HL-60 (cell line): ENCODE measurements at regions not wholly inside any gene's neighbourhood (a gene's known extent, or its start where the extent isn't known, plus 50 kb on each side); places are given as distances from the start of the nearest gene placed in this dataset.

Experiments used
- DNase-seq, 2 experiments: peaks; one replicate each; pipeline ENCODE4 v3.0.0-alpha.2; 2010 to 2020; ENCODE audit warnings: low read depth in 1 of 2, low spot score in 1 of 2
- H3K27ac ChIP-seq: fragments of 250-450 bp; sonication (Bioruptor Pico); replicated peaks from 2 replicates; pipeline ENCODE4 v1.5.1; 2020; ENCODE audit warnings: mild to moderate bottlenecking, moderate library complexity
- H3K27me3 ChIP-seq: fragments of 250-450 bp; sonication (Bioruptor Pico); 2 replicates; pipeline ENCODE4 v1.5.1; 2021; ENCODE audit warnings: mild to moderate bottlenecking, moderate library complexity; ENCODE audit not compliant: insufficient read depth, poor library complexity, severe bottlenecking
- H3K4me3 ChIP-seq: replicated peaks from 2 replicates; pipeline ENCODE4 v1.5.1; 2011; ENCODE audit warnings: mild to moderate bottlenecking, control low read depth, low read length; ENCODE audit not compliant: insufficient read depth
- CTCF ChIP-seq: IDR thresholded peaks from one replicate; pipeline ENCODE4 v1.5.1; 2011; ENCODE audit warnings: low read length, control low read depth, inconsistent platforms; ENCODE audit not compliant: insufficient read depth
- GABPA ChIP-seq: IDR thresholded peaks from 2 replicates; pipeline ENCODE4 v1.6.1; 2012; ENCODE audit warnings: low read depth
- POLR2AphosphoS5 ChIP-seq: IDR thresholded peaks from 2 replicates; pipeline ENCODE4 v1.6.1; 2012; ENCODE audit warnings: low read depth
- SPI1 ChIP-seq: IDR thresholded peaks from 2 replicates; pipeline ENCODE4 v1.6.1; 2012; ENCODE audit warnings: low read depth, mild to moderate bottlenecking, borderline replicate concordance
- TF ChIP-seq, protein P1 (sequence below): IDR thresholded peaks from 2 replicates; pipeline ENCODE4 v1.6.1; 2012; ENCODE audit warnings: low read depth; ENCODE audit not compliant: insufficient replicate concordance

- H3K27ac ChIP-seq: no peak overlapping the region
- no peak for DNase-seq
- no peaks in the 10 kb centered on the region for H3K27me3 ChIP-seq
- TF ChIP-seq SPI1 (no peak), POLR2AphosphoS5 (no peak), GABPA (no peak), CTCF (no peak)
- TF ChIP-seq, protein P1, sequence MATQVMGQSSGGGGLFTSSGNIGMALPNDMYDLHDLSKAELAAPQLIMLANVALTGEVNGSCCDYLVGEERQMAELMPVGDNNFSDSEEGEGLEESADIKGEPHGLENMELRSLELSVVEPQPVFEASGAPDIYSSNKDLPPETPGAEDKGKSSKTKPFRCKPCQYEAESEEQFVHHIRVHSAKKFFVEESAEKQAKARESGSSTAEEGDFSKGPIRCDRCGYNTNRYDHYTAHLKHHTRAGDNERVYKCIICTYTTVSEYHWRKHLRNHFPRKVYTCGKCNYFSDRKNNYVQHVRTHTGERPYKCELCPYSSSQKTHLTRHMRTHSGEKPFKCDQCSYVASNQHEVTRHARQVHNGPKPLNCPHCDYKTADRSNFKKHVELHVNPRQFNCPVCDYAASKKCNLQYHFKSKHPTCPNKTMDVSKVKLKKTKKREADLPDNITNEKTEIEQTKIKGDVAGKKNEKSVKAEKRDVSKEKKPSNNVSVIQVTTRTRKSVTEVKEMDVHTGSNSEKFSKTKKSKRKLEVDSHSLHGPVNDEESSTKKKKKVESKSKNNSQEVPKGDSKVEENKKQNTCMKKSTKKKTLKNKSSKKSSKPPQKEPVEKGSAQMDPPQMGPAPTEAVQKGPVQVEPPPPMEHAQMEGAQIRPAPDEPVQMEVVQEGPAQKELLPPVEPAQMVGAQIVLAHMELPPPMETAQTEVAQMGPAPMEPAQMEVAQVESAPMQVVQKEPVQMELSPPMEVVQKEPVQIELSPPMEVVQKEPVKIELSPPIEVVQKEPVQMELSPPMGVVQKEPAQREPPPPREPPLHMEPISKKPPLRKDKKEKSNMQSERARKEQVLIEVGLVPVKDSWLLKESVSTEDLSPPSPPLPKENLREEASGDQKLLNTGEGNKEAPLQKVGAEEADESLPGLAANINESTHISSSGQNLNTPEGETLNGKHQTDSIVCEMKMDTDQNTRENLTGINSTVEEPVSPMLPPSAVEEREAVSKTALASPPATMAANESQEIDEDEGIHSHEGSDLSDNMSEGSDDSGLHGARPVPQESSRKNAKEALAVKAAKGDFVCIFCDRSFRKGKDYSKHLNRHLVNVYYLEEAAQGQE: no peak
- no peak overlapping the region for H3K4me3 ChIP-seq
These were observed 156.3 kb downstream of the FNDC1 start for GRCh38 chr6:159325476-159325875.

DNA sequence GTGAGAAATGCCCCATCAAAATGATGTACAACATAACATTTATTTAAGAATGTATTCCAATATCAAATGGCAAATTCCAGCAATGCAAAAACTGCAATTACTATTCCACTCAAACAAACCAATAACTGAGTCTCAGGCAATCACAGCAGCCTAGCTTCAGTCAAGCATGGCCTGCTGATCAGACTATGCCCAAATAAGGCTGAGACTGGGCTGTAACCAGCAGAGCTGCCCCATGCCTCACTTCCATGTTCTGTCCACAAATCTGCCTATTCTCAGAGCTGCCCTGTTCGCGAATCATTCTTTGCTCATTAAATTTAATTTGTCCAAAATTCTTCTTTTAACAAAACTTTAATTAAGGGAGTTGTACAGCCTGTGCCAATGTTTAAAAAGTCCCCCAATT is 155.4 kb downstream of the FNDC1 start:
- DNase-seq: no peak
- Histone ChIP-seq H3K4me3 (no peak overlapping the region), H3K27me3 (no peaks in the 10 kb centered on the region), H3K27ac (no peak overlapping the region)
- TF ChIP-seq SPI1 (no peak), CTCF (no peak), POLR2AphosphoS5 (no peak), GABPA (no peak)
- TF ChIP-seq, protein P1: no peak
